Mesendoderm (in vitro differentiated cells): ENCODE measurements at regions not wholly inside any gene's neighbourhood (a gene's known extent, or its start where the extent isn't known, plus 50 kb on each side); places are given as distances from the start of the nearest gene placed in this dataset.
A peak's percentile ranks its signal among the peaks of the same experiment; 100 is the strongest.

Experiments used
- DNase-seq: peaks from one replicate; pipeline ENCODE4 v3.0.0; 2013
- H2AK5ac ChIP-seq: 2 replicates; pipeline ENCODE4 v1.6.1; 2013; ENCODE audit warnings: low read length, inconsistent platforms
- H2BK120ac ChIP-seq: 2 replicates; pipeline ENCODE4 v1.6.1; 2013; ENCODE audit warnings: low read depth, mild to moderate bottlenecking, low read length, moderate library complexity, mixed read lengths
- H2BK15ac ChIP-seq: replicated peaks from 2 replicates; pipeline ENCODE4 v1.6.1; 2013; ENCODE audit warnings: low read depth, mild to moderate bottlenecking, moderate library complexity
- H2BK5ac ChIP-seq: 2 replicates; pipeline ENCODE4 v1.6.1; 2013; ENCODE audit warnings: low read length, inconsistent platforms
- H3K18ac ChIP-seq: 2 replicates; pipeline ENCODE4 v1.6.1; 2013; ENCODE audit warnings: mild to moderate bottlenecking, low read length, mixed read lengths
- H3K23ac ChIP-seq: one replicate; pipeline ENCODE4 v1.6.1; 2013; ENCODE audit warnings: low read length
- H3K27ac ChIP-seq: 2 replicates; pipeline ENCODE4 v1.5.1; 2013; ENCODE audit warnings: low read depth, mild to moderate bottlenecking, inconsistent platforms, low read length, moderate library complexity
- H3K27me3 ChIP-seq: 2 replicates; pipeline ENCODE4 v1.6.1; 2013; ENCODE audit warnings: low read length, control low read depth, mild to moderate bottlenecking, inconsistent platforms; ENCODE audit not compliant: insufficient read depth, poor library complexity
- H3K36me3 ChIP-seq: 2 replicates; pipeline ENCODE4 v1.6.1; 2013; ENCODE audit warnings: low read length, inconsistent platforms; ENCODE audit not compliant: control insufficient read depth, insufficient read depth
- H3K4ac ChIP-seq: one replicate; pipeline ENCODE4 v1.6.1; 2013; ENCODE audit warnings: low read depth, mild to moderate bottlenecking, low read length, moderate library complexity
- H3K4me1 ChIP-seq: 2 replicates; pipeline ENCODE4 v1.6.1; 2013; ENCODE audit warnings: low read depth, low read length, inconsistent platforms; ENCODE audit not compliant: control insufficient read depth
- H3K4me2 ChIP-seq: 2 replicates; pipeline ENCODE4 v1.6.1; 2013; ENCODE audit warnings: low read length
- H3K4me3 ChIP-seq: 2 replicates; pipeline ENCODE4 v1.5.1; 2013; ENCODE audit warnings: mild to moderate bottlenecking, low read length
- H3K56ac ChIP-seq: one replicate; pipeline ENCODE4 v1.6.1; 2013; ENCODE audit warnings: low read length
- H3K79me1 ChIP-seq: 2 replicates; pipeline ENCODE4 v1.6.1; 2013; ENCODE audit warnings: low read length, inconsistent platforms
- H3K79me2 ChIP-seq: 2 replicates; pipeline ENCODE4 v1.6.1; 2013; ENCODE audit warnings: mild to moderate bottlenecking, low read length; ENCODE audit not compliant: control insufficient read depth, insufficient read depth
- H3K9ac ChIP-seq: 2 replicates; pipeline ENCODE4 v1.6.1; 2013; ENCODE audit warnings: low read length, inconsistent platforms
- H4K5ac ChIP-seq: one replicate; pipeline ENCODE4 v1.6.1; 2013; ENCODE audit warnings: low read length
- H4K8ac ChIP-seq: one replicate; pipeline ENCODE4 v1.6.1; 2013; ENCODE audit warnings: low read depth, mild to moderate bottlenecking, control low read depth, low read length, moderate library complexity
- WGBS: extraction: QIAGEN DNeasy Blood & Tissue Kit; methylation state at CpG from one replicate; pipeline ENCODE4 v1.1.7; 2013; ENCODE audit warnings: low lambda C conversion rate, missing lambda C conversion rate; ENCODE audit not compliant: insufficient coverage; ENCODE audit errors: extremely low coverage; 5-methylcytosine and 5-hydroxymethylcytosine counted together

GRCh38 chr4:155590796-155591585 lies 75.7 kb upstream of the GUCY1A1 start:
- Histone ChIP-seq H3K23ac (no peak overlapping the region), H4K5ac (no peak overlapping the region), H2AK5ac (no peak overlapping the region), H3K27me3 (no peaks in the 10 kb centered on the region), H3K9ac (no peak overlapping the region), H2BK120ac (no peak overlapping the region), H3K4me3 (no peak overlapping the region), H4K8ac (no peak overlapping the region), H3K79me2 (no peaks in the 10 kb centered on the region), H3K27ac (no peak overlapping the region), H3K79me1 (no peaks in the 10 kb centered on the region), H3K18ac (no peak overlapping the region), H3K56ac (no peak overlapping the region), H3K4me1 (peaks cover 2% of the 10 kb centered on the region), H3K36me3 (no peaks in the 10 kb centered on the region), H2BK5ac (no peak overlapping the region), H2BK15ac (no peak overlapping the region), H3K4me2 (no peak overlapping the region), H3K4ac (no peak overlapping the region)
- WGBS: no CpG with 5 or more reads among the region's 3 CpGs
- no peak for DNase-seq

- Histone ChIP-seq H2AK5ac (no peak overlapping the region), H3K4me3 (no peak overlapping the region), H3K79me2 (no peaks in the 10 kb centered on the region), H3K79me1 (no peaks in the 10 kb centered on the region), H3K27ac (no peak overlapping the region), H3K36me3 (no peaks in the 10 kb centered on the region), H2BK5ac (no peak overlapping the region), H4K5ac (no peak overlapping the region), H2BK120ac (no peak overlapping the region), H3K9ac (no peak overlapping the region), H3K4ac (no peak overlapping the region), H3K4me2 (no peak overlapping the region), H3K18ac (no peak overlapping the region), H3K56ac (no peak overlapping the region), H4K8ac (no peak overlapping the region), H2BK15ac (no peak overlapping the region), H3K23ac (no peak overlapping the region), H3K27me3 (no peaks in the 10 kb centered on the region), H3K4me1 (no peaks in the 10 kb centered on the region)
- WGBS: no CpG with 5 or more reads among the region's 2 CpGs
- DNase-seq: no peak
Observed at GRCh38 chr4:155588437-155588836, 78.2 kb upstream of the GUCY1A1 start.

- H3K4me1 ChIP-seq: no peaks in the 10 kb centered on the region
- no peak overlapping the region for H2BK120ac ChIP-seq
- no peaks in the 10 kb centered on the region for H3K27me3 ChIP-seq
- no CpG with 5 or more reads among the region's 3 CpGs for WGBS
- H2BK15ac ChIP-seq: no peak overlapping the region
- no peak overlapping the region for H4K8ac ChIP-seq
- H3K36me3 ChIP-seq: no peaks in the 10 kb centered on the region
- no peak overlapping the region for H3K23ac ChIP-seq
- no peak overlapping the region for H2BK5ac ChIP-seq
- no peaks in the 10 kb centered on the region for H3K79me1 ChIP-seq
- H3K27ac ChIP-seq: no peak overlapping the region
- H3K56ac ChIP-seq: no peak overlapping the region
- H3K79me2 ChIP-seq: no peaks in the 10 kb centered on the region
- no peak overlapping the region for H3K18ac ChIP-seq
- H2AK5ac ChIP-seq: no peak overlapping the region
- H3K4ac ChIP-seq: no peak overlapping the region
- H3K4me2 ChIP-seq: no peak overlapping the region
- H3K4me3 ChIP-seq: no peak overlapping the region
- no peak for DNase-seq
- no peak overlapping the region for H4K5ac ChIP-seq
- H3K9ac ChIP-seq: no peak overlapping the region
Observed at GRCh38 chr4:155587766-155588165, 78.9 kb upstream of the GUCY1A1 start.

GRCh38 chr4:155582971-155583437 lies 83.6 kb upstream of the GUCY1A1 start:
- no peaks in the 10 kb centered on the region for H3K79me1 ChIP-seq
- no peak overlapping the region for H3K4ac ChIP-seq
- H3K79me2 ChIP-seq: no peaks in the 10 kb centered on the region
- H4K5ac ChIP-seq: no peak overlapping the region
- H3K27me3 ChIP-seq: no peaks in the 10 kb centered on the region
- no peak overlapping the region for H2BK120ac ChIP-seq
- H3K4me1 ChIP-seq: no peaks in the 10 kb centered on the region
- H3K36me3 ChIP-seq: no peaks in the 10 kb centered on the region
- no peak overlapping the region for H3K23ac ChIP-seq
- H4K8ac ChIP-seq: no peak overlapping the region
- no peak overlapping the region for H3K4me3 ChIP-seq
- no peak overlapping the region for H2BK15ac ChIP-seq
- no CpG with 5 or more reads among the region's 4 CpGs for WGBS
- no peak overlapping the region for H3K18ac ChIP-seq
- no peak overlapping the region for H3K9ac ChIP-seq
- no peak overlapping the region for H3K4me2 ChIP-seq
- peak; percentile 44 for DNase-seq
- H3K27ac ChIP-seq: no peak overlapping the region
- no peak overlapping the region for H2BK5ac ChIP-seq
- no peak overlapping the region for H2AK5ac ChIP-seq
- H3K56ac ChIP-seq: no peak overlapping the region

- DNase-seq: no peak
- no peak overlapping the region for H3K27ac ChIP-seq
Observed at GRCh38 chr4:155582041-155582440, 84.6 kb upstream of the GUCY1A1 start.

More at GRCh38 chr4:155582041-155582440, 84.6 kb upstream of the GUCY1A1 start:
- H2BK15ac ChIP-seq: no peak overlapping the region
- H4K8ac ChIP-seq: no peak overlapping the region
- H3K79me2 ChIP-seq: no peaks in the 10 kb centered on the region
- H3K9ac ChIP-seq: no peak overlapping the region
- no peaks in the 10 kb centered on the region for H3K4me1 ChIP-seq
- H3K4me2 ChIP-seq: no peak overlapping the region
- H3K18ac ChIP-seq: no peak overlapping the region
- no peak overlapping the region for H2BK5ac ChIP-seq
- H3K27me3 ChIP-seq: no peaks in the 10 kb centered on the region
- H3K23ac ChIP-seq: no peak overlapping the region
- no peak overlapping the region for H2BK120ac ChIP-seq
- no peaks in the 10 kb centered on the region for H3K79me1 ChIP-seq
- H3K56ac ChIP-seq: no peak overlapping the region
- no peak overlapping the region for H4K5ac ChIP-seq
- no peak overlapping the region for H3K4ac ChIP-seq
- H2AK5ac ChIP-seq: no peak overlapping the region
- H3K36me3 ChIP-seq: no peaks in the 10 kb centered on the region
- H3K4me3 ChIP-seq: no peak overlapping the region
- no CpG with 5 or more reads among the region's 1 CpG for WGBS
